Fibroblast of the aortic adventitia (primary cell): ENCODE measurements at regions not wholly inside any gene's neighbourhood (a gene's known extent, or its start where the extent isn't known, plus 50 kb on each side); places are given as distances from the start of the nearest gene placed in this dataset.

Source experiments
- DNase-seq: peaks from one replicate; pipeline ENCODE4 v3.0.0-alpha.2; 2010; ENCODE audit warnings: low read depth
- H3K4me3 ChIP-seq: 2 replicates; pipeline ENCODE4 v1.5.1; 2011; ENCODE audit warnings: low read depth, mild to moderate bottlenecking, control low read depth, low read length, moderate library complexity
- CTCF ChIP-seq: IDR thresholded peaks from 2 replicates; pipeline ENCODE4 v1.5.1; 2011; ENCODE audit warnings: mild to moderate bottlenecking, low read length, control low read depth, inconsistent platforms; ENCODE audit not compliant: insufficient read depth

- DNase-seq, result no peak
- no peak overlapping the region for H3K4me3 ChIP-seq
- TF ChIP-seq CTCF, result no peak
Measured at GRCh38 chrX:109874548-109874947, 128.4 kb upstream of the TMEM164 start.

- H3K4me3 ChIP-seq, result no peak overlapping the region
- DNase-seq, result no peak
- no peak for TF ChIP-seq CTCF
Measured at GRCh38 chrX:109875831-109876230, 127.1 kb upstream of the TMEM164 start.

GRCh38 chrX:109878236-109878635 lies 124.7 kb upstream of the TMEM164 start:
- no peak for TF ChIP-seq CTCF
- DNase-seq, result no peak
- no peak overlapping the region for H3K4me3 ChIP-seq

- DNase-seq, result no peak
- TF ChIP-seq CTCF, result no peak
- H3K4me3 ChIP-seq, result no peak overlapping the region
Measured at GRCh38 chrX:109879991-109880390, 122.9 kb upstream of the TMEM164 start.

DNA sequence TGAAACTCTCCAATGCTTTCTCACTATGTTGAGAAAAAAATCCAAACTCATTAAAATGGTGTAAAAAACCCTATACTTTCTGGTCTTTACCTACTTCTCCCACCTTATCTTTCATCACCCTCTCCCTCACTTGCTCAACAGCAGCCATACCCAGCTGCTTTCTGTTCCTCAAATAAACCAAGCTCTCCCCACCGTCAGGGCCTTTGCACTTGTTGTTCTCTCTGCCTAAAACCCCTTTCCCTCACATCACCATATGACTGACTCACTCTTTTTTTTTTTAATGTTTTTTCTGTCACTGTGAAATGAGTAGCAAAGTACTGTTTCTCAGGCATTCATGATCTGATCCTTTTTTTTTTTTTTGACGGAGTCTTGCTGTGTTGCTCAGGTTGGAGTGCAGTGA lies 122.3 kb upstream of the TMEM164 start:
- no peak for DNase-seq
- no peak for TF ChIP-seq CTCF
- no peak overlapping the region for H3K4me3 ChIP-seq

- DNase-seq, result peak; percentile 71
- H3K4me3 ChIP-seq, result no peak overlapping the region
- peak; percentile 79 for TF ChIP-seq CTCF
Measured at GRCh38 chrX:109886122-109886761, 116.7 kb upstream of the TMEM164 start.
